Epithelial cell of esophagus (primary cell): ENCODE measurements at regions not wholly inside any gene's neighbourhood (a gene's known extent, or its start where the extent isn't known, plus 50 kb on each side); places are given as distances from the start of the nearest gene placed in this dataset.
"Not testable (repeated sequence)": the region's sequence is repeated elsewhere in the genome, so short reads cannot be mapped to it uniquely, and the experiment has no call there.

ENCODE experiments used
- DNase-seq: peaks from one replicate; pipeline ENCODE4 v3.0.0; 2010; ENCODE audit warnings: low read depth
- H3K4me3 ChIP-seq: 2 replicates; pipeline ENCODE4 v1.5.1; 2011; ENCODE audit warnings: mild to moderate bottlenecking, low read length, control low read depth
- TF ChIP-seq, protein P1 (sequence below): IDR thresholded peaks from 2 replicates; pipeline ENCODE4 v1.5.1; 2011; ENCODE audit warnings: low read depth, mild to moderate bottlenecking, low read length, control low read depth, inconsistent platforms; ENCODE audit not compliant: insufficient read depth; ENCODE audit errors: missing control alignments

DNA sequence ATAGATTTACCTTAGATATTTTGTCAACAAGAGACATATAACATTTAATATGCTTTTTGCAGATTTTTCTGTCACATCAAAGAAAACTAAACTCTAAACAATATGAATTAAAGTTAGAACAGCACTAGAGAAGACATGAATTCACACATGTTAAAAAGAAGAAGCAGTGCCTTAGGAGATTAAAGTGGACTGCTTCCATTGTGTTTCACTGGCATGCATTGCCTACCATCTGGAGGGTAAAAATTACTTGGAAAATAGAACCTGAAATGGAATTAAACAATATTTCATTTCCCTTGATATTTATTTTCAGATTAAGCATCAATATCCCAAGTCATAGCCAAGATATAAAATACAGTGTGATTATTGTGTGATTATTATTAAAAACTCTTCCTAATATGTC, 319.4 kb upstream of the CDH18 start:
- TF ChIP-seq, protein P1, sequence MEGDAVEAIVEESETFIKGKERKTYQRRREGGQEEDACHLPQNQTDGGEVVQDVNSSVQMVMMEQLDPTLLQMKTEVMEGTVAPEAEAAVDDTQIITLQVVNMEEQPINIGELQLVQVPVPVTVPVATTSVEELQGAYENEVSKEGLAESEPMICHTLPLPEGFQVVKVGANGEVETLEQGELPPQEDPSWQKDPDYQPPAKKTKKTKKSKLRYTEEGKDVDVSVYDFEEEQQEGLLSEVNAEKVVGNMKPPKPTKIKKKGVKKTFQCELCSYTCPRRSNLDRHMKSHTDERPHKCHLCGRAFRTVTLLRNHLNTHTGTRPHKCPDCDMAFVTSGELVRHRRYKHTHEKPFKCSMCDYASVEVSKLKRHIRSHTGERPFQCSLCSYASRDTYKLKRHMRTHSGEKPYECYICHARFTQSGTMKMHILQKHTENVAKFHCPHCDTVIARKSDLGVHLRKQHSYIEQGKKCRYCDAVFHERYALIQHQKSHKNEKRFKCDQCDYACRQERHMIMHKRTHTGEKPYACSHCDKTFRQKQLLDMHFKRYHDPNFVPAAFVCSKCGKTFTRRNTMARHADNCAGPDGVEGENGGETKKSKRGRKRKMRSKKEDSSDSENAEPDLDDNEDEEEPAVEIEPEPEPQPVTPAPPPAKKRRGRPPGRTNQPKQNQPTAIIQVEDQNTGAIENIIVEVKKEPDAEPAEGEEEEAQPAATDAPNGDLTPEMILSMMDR: no peak
- no peak overlapping the region for H3K4me3 ChIP-seq
- DNase-seq: no peak

DNA sequence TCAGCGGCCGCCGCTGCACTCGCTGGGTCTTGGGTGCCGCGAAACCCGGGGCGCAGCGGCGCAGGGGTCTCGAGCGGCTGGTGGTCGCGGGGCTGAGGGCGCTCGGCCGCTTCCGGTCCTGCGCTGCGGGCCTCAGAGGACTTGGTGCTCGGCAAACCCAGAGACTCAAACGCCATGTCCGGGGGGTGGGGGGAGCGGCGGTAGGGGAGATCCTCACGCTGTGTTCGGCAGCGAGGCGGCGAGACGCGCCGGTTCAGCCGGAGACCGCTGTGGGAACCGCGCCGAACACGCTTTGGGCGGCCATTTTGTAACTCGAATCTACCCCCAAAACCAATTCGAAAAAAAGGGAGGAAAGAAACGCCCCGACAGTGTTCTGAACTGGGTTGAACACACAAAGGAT, 317.5 kb upstream of the CDH18 start:
- no peak overlapping the region for H3K4me3 ChIP-seq
- TF ChIP-seq, protein P1: no peak
- no peak for DNase-seq

DNA sequence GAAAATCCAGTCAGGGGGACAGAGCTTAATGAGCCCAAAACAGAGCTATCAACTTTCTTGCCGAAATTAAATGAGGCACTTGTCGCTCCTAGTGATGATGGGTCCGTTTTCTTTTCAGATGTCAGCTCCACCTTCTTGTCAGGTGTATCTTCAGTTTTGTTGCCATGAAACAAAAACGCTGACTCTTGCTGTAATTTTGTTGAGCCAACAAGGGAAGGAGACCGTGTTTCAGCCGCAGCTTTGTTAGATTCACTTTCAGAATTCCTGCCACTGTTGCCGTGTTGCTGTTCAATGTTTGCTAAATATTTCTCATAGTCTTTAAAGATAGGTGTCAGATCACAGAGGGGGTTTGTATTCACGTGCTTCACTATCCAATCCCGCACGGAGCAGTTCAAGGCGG, 316.6 kb upstream of the CDH18 start:
- not testable (repeated sequence) for H3K4me3 ChIP-seq, DNase-seq

DNA sequence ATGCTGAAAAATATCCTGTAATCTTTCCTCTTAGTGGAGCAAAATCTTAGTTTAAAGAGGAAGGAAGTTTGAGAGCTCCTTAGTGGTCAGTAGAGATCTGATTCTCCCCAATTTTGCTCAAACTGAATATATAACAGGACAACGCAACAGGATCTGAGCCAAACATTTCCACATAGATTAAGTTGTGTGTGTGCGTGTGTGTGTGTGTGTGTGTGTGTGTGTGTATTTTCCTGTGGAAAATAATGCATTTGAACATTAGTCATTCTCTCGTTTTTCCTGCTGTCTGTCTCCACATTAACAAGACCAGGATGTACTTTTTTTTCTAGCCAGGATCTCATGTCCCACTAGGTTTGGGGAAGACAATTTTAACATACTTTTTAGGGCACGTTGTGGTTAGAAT, 312.1 kb upstream of the CDH18 start:
- DNase-seq: peak; percentile 17

DNA sequence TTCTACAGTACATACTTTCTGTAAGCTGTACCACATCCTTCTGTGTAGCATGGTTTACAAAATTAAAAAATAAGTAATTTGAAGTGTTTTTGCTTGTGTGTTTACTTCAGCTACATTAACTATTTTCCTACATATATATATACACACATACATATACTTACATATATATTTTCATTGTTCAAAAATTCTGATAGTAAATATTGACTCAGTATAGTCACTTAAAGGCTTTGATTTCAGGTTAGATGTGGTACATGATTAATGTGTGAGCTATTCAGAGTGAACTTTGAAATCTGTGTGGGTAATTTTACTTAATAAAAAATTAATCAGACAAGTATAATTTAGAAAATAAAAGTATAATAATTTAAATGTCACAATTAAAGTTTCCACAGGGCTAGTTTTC, 306.7 kb upstream of the CDH18 start:
- TF ChIP-seq, protein P1: no peak
- H3K4me3 ChIP-seq: no peak overlapping the region
- no peak for DNase-seq

More for the DNA sequence above, 312.1 kb upstream of the CDH18 start:
- TF ChIP-seq, protein P1: no peak
- H3K4me3 ChIP-seq: no peak overlapping the region

DNA sequence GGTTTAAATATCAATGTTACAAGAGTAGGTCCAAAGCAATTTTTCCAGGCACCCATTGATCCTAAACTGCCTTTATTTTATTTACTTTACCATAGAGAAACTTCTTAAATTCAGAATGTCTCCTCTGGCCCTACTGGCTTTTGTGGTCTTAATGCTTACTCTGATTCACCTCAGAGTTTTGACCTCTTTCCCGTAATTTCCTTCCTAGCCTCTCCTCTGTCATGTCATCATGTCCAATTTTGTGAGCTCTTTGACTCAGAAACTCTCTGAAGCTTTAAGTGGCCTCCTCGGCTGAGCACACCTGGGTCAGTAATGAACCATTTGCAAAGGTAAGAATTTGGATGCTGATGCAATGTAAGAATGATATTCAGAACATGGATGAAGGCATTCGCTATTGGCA, 303.8 kb upstream of the CDH18 start:
- TF ChIP-seq, protein P1: no peak
- DNase-seq: no peak
- no peak overlapping the region for H3K4me3 ChIP-seq

DNA sequence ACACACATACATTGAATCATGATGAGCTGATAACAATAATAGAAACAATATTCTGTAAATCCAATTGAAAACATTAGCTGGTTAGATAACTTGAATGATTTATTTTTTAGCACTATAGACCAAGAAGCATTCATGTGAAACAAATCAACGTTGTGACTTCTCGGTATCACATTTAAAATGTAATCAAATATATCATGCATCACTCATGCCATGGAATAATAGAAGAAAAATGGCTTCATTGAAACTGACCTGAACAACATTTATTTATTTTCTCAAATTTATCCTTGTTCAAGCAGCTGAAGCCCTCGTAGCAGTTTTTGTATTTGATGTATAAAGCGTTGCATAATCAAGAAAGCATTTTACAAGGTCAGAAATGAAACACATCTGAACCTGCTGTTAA, 299.6 kb upstream of the CDH18 start:
- TF ChIP-seq, protein P1: no peak
- DNase-seq: no peak
- no peak overlapping the region for H3K4me3 ChIP-seq

DNA sequence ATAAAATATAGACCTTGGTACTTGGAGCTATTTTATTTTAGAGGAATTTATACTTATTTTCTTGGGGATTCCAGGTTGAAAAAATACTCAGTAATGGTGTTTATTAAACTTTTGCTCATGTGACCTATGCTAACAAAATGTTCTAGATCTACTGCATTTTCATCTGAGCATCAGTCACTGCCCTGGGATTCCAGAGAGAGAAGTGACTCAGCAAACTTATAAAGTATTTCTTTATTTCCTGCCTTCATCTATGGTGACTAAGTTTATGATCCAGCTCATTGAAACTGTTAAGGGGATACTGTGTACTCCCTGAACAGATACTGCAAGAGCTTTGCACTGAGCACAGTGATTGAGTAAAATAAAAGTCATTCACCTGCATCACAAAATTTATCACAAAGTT, 298.5 kb upstream of the CDH18 start:
- no peak overlapping the region for H3K4me3 ChIP-seq
- TF ChIP-seq, protein P1: no peak
- DNase-seq: peak; percentile 81
